HS-5 (cell line): ENCODE measurements at regions not wholly inside any gene's neighbourhood (a gene's known extent, or its start where the extent isn't known, plus 50 kb on each side); places are given as distances from the start of the nearest gene placed in this dataset.
A peak's percentile ranks its signal among the peaks of the same experiment; 100 is the strongest.

Experiments used
- DNase-seq: peaks from one replicate; pipeline ENCODE4 v3.0.0-alpha.2; 2012; ENCODE audit warnings: low read depth

GRCh38 chr20:39214828-39215227 is 252.7 kb downstream of the DHX35 start:
- no peak for DNase-seq

DNA sequence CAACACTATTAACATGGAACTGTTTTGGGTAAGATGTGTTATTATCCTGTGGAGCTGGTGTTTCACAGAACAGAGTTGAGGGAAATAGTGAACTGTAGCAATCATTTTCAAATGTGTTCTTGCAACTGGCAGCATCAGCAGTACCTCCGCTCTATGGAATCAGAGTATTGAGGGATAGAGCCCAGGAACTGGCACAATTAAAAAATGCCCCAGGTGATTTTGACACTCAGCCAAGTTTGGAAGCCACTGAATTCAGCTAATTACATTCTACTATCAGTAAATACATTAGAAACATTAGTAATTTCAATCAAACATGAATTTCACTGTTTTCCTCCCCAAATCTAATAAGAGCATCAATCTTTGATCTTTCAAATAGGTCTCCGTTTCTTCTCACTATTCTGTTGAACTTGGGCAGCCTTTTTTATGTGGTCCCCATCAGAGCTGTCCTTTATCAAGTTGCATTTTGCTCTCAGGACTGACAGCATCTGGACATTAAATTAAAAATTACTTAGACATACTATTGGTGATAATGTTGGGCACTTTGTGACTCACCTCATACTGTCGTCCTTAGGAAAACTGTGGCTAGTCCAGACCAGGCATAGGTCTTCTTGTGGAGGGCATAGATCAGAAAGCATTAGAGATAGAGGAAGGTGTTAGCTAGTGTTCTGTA is 251.5 kb downstream of the DHX35 start:
- DNase-seq, result no peak

DNA sequence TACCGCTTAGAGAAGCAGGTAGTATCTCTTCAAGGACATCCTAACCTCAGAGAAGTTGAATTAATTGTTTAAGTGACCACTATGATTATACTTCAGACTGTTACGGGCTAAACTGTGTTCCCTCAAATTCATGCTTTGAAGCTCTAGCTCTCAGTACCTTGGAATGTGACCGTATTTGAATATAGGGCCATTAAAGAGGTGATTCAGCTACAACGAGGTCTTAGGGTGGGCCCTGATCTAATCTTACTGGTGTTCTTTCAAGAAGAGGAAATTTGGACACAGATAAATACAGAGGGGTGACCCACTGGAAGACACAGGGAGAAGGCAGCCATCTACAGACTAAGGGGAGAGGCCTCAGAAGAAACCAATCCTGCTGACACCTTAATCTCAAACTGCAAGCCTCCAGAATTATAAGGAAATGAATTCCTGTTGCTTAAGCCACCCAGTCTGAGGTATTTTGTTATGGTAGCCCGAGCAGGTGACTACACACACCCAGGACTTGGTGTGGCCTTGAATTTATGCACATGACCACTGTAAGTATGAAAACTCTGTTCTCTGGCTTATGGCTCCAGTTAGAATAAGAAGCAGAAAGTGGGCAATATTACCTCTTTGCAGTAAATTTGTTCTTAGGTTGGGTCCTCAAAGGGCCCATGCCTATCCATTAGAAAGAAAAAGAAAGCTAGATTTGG is 249.1 kb downstream of the DHX35 start:
- no peak for DNase-seq

- no peak for DNase-seq
Measured at GRCh38 chr20:39210341-39211036, 248.3 kb downstream of the DHX35 start.

- DNase-seq, result no peak
Measured at GRCh38 chr20:39206899-39207564, 244.9 kb downstream of the DHX35 start.

DNA sequence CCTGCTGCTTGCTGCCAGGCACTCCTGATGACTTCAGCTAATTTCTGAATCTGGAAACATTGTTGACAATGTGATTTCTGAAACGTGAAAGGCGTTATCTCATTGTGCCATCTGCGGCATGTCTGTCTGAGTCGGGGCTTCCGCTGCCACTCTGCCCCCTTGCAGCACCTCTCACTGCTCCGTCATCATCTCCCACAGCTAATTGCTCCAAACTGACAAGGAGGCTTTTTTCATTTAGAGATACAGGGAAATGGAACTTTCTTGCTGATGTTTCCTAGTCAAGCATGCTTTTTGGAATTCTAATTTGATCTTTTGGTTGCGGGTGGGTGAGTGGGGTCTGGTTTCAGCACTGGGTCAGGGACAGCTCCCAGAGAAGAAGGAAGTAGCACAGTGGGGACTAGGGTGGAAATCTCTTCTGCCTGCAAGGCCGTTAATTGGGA is 233.5 kb downstream of the DHX35 start:
- DNase-seq, result no peak

GRCh38 chr20:39190666-39191570 is 228.8 kb downstream of the DHX35 start:
- DNase-seq, result peak; percentile 73

DNA sequence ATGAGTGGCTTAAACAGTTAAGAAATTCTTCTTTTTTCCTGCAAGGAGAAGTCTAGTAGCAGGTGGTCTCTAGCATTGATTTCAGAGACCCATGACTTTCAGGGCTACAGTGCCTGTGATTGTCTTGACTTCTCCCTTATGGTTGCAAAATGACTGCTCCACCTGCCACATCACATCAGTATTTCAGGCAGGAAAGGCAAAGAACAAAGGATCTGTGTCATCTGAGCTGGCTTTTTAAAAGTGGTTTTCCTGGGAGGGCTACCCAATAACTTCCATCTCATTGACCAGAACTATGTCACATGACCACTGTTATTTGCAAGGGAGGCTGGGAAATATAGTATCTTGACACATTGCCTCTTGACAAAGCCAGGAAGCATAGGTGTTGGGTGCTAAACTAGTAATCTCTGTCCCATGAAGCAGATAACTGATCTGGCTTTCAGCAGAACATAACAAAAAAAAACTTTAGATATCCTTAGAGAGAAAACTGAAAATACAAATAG is 226.2 kb downstream of the DHX35 start:
- no peak for DNase-seq

GRCh38 chr20:39181490-39181889 is 219.3 kb downstream of the DHX35 start:
- no peak for DNase-seq

GRCh38 chr20:39176457-39176856 is 214.3 kb downstream of the DHX35 start:
- no peak for DNase-seq

DNA sequence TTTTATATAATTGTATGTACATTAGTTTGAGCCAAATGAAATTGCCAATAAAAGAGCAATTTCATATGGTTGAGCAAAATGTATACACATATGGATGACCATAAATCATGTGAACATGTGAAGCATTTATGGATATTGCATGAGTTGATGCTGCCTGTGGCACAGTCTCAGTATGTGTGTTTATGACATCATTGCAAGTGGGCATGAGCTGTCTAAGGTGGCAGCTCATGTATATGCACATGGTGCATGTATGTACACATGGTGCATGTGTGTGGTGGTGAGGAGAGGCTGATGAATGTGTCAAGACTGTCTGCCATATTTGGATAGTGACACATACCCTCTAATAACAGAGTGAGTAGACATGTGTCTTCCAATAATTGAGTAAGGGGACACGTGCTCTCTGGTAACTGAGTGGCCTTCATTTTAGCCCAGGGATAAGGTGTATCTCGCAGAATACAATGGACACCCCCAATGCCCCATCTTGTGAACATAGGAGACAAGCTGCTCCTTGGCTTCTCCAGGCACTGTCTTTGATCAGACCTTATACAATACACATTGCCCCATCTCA is 208.8 kb downstream of the DHX35 start:
- DNase-seq, result no peak

- no peak for DNase-seq
Measured at GRCh38 chr20:39165099-39165498, 203.0 kb downstream of the DHX35 start.

- no peak for DNase-seq
Measured at GRCh38 chr20:39164642-39165041, 202.5 kb downstream of the DHX35 start.

DNA sequence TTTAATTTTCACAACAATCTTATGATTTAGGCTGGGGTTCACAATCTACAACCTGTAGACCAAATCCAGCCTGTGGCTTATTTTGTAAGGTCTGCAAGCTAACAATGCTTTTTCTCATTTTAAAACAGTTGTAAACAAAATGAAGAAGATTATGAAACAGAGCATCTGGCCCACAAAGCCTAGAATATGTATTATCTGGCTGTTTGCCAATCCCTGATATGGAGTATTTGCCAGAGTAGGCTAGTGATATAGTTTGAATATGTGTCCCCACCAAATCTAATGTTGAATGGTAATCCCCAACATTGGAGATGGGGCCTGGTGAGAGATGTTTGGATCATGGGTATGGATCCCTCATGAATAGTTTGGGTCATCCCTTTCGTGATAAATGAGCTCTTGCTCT is 201.8 kb downstream of the DHX35 start:
- DNase-seq, result no peak

- DNase-seq, result no peak
Measured at GRCh38 chr20:39161900-39162299, 199.8 kb downstream of the DHX35 start.

DNA sequence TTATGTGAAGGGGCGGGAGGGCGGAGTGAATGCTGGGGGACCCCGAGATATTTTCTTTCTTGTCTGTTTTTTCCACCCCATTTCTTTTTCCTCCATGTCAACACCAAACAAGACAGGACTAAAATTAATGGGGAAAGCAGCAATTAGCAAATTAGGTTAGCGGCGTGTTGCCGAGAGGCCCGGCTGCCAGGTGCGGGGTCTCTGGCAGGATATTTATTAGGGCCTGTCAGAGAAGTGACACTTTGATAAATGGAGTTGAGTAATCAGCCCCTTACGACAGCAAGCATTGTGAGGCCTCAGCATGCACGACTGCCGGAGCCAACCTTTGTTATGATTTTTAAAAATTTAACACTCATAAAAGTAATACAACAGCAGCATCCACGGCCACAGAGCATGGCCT is 193.8 kb downstream of the DHX35 start:
- DNase-seq, result no peak

GRCh38 chr20:39152742-39153141 is 190.6 kb downstream of the DHX35 start:
- no peak for DNase-seq

DNA sequence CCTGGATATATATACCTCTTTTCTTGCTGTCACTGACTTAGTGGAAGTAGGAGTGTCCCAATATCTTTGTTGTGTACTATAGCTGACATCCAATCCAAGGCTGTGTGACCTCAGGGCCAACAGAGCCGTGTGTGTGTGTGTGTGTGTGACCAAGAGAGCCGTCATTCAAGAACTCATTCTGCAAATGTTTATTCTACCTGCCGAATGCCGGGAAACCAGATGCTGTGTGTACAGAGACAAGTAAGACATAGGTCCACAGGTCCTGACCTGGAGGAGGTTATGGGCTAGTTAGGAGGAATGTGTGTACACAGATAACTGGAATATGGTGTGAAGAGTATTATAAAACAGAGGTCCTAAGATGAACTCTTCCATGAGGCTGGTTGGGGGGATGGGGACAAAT is 190.0 kb downstream of the DHX35 start:
- DNase-seq, result no peak

- no peak for DNase-seq
Measured at GRCh38 chr20:39150501-39150900, 188.4 kb downstream of the DHX35 start.

DNA sequence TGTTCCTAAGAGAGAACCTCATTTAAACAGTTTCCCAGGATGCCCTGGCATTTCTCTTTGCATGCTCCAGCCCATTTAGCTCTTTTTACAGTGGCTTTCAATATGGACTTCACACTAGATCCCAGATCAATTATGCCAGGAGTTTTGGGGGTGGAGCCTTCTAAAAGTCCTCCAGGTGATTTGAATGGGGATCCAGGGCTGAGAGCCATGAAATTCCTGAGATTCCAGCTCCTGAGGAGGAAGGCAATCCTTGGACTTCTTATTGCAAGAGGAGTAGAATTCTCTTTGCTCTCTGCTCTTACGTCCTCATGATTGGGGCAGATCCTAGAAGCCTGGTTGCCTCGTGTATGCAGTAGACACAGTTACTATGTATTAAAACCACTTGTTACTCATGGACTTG is 184.2 kb downstream of the DHX35 start:
- no peak for DNase-seq

- DNase-seq, result no peak
Measured at GRCh38 chr20:39145921-39146320, 183.8 kb downstream of the DHX35 start.
